ENCODE measurements at regions not wholly inside any gene's neighbourhood (a gene's known extent, or its start where the extent isn't known, plus 50 kb on each side); places are given as distances from the start of the nearest gene placed in this dataset.

- no peak for DNase-seq
Measured at GRCh38 chr6:109315341-109316110, 66.7 kb downstream of the CD164 start.

- DNase-seq, result no peak
Measured at GRCh38 chr6:109314313-109314712, 68.0 kb downstream of the CD164 start.

- no peak for DNase-seq
Measured at GRCh38 chr6:109313139-109313538, 69.1 kb downstream of the CD164 start.

- no peak for DNase-seq
Measured at GRCh38 chr6:109311471-109311870, 70.8 kb downstream of the CD164 start.

- no peak for DNase-seq
Measured at GRCh38 chr6:109309917-109310316, 72.3 kb downstream of the CD164 start.

GRCh38 chr6:109308018-109308492 is 74.2 kb downstream of the CD164 start:
- DNase-seq, result peak in 1 of 2 donors; percentile 45

GRCh38 chr6:109306733-109307132 is 75.5 kb downstream of the CD164 start:
- DNase-seq, result no peak

GRCh38 chr6:109305028-109305427 is 77.2 kb downstream of the CD164 start:
- DNase-seq, result no peak

- no peak for DNase-seq
Measured at GRCh38 chr6:109304284-109305015, 77.8 kb downstream of the CD164 start.

- no peak for DNase-seq
Measured at GRCh38 chr6:109303640-109304283, 78.5 kb downstream of the CD164 start.

GRCh38 chr6:109303164-109303563 is 79.1 kb downstream of the CD164 start:
- no peak for DNase-seq

GRCh38 chr6:109302176-109302575 is 80.1 kb downstream of the CD164 start:
- no peak for DNase-seq

GRCh38 chr6:109301418-109301817 is 80.8 kb downstream of the CD164 start:
- DNase-seq, result no peak

- no peak for DNase-seq
Measured at GRCh38 chr6:109300874-109301273, 81.4 kb downstream of the CD164 start.

GRCh38 chr6:109299776-109300564 is 82.3 kb downstream of the CD164 start:
- DNase-seq, result no peak

- DNase-seq, result no peak
Measured at GRCh38 chr6:109299265-109299607, 83.0 kb downstream of the CD164 start.

GRCh38 chr6:109298605-109299264 is 83.5 kb downstream of the CD164 start:
- DNase-seq, result no peak

- no peak for DNase-seq
Measured at GRCh38 chr6:109297406-109298110, 84.7 kb downstream of the CD164 start.

GRCh38 chr6:109296971-109297372 is 85.3 kb downstream of the CD164 start:
- DNase-seq, result no peak

- DNase-seq, result no peak
Measured at GRCh38 chr6:109296452-109296851, 85.8 kb downstream of the CD164 start.

- no peak for DNase-seq
Measured at GRCh38 chr6:109295774-109296156, 86.5 kb downstream of the CD164 start.

Measured in stimulated activated CD4-positive, alpha-beta T cell treated with anti-CD3 and anti-CD28 coated beads, Interleukin-2, amount 100 ng/mL, for 24 hours (primary cell).